Stimulated activated CD4-positive, alpha-beta T cell treated with anti-CD3 and anti-CD28 coated beads, Interleukin-4, amount 100 ng/mL, for 1 hour (primary cell): ENCODE measurements at regions not wholly inside any gene's neighbourhood (a gene's known extent, or its start where the extent isn't known, plus 50 kb on each side); places are given as distances from the start of the nearest gene placed in this dataset.
"Not testable (repeated sequence)": the region's sequence is repeated elsewhere in the genome, so short reads cannot be mapped to it uniquely, and the experiment has no call there.

ENCODE experiments used
- DNase-seq: peaks from one replicate; pipeline ENCODE4 v3.0.0-alpha.2; 2020

DNA sequence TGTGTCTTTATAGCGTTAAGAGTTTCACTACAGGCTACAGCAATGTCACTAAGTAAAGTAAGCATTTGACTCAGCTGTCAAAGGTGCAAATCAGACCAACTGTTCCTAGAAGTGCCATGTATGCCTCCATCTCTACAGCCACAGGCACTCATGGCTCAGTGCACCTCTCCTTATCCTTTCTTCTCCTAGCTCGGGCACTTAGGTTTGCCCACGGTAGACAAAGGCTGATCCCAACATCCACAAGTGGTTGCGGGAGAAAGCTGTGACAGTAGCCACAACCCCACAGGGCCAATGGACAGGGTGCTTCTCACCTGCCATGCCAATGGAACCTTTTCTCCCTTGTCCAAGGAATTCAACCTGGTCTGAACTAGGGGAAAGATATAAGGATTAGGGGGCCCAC is 228.5 kb upstream of the EXOC2 start:
- no peak for DNase-seq

DNA sequence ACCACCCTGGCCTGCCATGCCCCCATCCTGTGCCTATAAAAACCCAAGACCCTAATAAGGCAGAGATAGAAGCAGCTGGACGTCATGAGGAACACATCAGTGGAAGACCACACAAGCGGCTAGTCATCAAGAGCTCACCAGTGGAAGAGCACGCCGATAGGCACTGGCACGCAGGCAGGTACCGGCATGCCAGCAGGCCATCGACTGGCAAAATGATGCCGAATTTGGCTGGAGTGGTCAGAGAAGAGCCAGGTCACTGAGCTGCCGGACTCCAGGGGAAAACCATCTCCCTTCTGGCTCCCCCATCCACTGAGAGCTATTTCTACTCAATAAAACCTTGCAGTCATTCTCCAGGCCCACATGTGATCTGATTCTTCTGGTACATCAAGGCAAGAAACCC is 227.6 kb upstream of the EXOC2 start:
- no peak for DNase-seq

DNA sequence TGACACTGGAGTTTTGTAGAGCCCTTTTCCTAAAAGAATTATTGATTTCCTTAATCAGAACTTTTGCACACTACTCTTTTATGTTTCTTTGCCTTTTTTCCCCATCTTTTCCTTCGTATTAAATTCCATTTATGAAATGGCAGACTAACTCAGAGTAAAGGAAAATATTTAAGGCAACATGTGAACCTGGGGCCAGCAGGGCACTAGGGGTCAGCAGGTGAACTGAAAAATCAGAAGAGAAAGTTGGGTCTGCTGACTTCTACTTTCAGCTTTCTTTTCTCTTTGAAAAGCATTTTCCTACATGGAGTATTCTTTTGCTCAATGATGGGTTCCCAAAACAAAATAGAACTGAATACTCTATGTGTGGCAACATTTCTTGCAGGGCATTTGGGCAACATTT is 226.6 kb upstream of the EXOC2 start:
- no peak for DNase-seq

DNA sequence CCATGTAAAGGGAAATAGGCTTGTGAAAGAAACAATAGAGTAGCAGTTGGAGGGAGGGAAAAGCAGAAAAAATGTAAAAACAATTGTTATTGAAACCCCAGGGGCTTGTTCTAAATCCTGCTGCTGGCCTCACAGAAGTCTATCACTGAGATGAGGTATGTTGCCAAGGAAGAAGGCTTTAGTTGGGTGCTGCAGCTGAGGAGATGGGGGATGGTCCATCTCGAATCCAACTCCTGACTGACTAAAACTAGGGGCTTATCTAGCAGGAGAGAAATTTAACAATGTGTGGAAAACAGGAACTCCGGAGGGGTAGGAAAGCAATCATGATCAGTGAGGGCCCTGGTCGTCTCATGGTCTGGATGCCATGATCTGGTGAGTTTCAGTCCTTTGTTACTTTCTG is 225.0 kb upstream of the EXOC2 start:
- DNase-seq = no peak

DNA sequence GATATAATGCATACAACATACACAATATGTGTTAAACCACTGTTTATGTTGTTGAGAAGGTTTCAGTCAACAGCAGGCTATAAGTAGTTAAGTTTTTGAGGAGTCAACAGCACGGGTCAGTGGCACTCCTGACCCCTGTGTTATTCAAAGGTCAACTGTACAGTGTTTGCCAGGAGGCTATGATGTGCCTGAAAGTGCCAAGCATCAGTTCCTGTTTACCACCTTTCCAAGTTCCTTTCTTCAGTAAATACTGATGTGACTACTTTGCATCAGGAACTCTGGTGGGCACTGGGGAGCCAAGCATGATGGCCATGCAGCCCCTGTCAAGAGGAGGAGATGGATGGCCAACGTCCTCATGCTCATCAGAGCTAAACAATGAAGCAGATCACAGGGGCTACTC is 224.4 kb upstream of the EXOC2 start:
- no peak for DNase-seq

DNA sequence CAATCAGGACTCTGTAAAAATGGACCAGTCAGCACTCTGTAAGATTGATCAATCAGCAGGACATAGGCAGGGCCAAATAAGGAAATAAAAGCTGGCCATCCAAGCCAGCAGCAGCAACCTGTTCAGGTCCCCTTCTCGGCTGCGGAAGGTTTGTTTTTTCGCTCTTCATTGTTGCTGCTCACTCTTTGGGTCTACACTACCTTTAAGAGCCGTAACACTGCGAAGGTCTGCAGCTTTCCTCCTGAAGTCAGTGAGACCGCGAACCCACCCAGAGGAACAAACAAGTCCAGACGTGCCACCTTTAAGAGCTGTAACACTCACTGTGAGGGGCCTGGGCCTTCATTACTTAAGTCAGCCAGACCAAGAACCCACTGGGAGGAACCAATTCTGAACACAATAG is 223.2 kb upstream of the EXOC2 start:
- no peak for DNase-seq

DNA sequence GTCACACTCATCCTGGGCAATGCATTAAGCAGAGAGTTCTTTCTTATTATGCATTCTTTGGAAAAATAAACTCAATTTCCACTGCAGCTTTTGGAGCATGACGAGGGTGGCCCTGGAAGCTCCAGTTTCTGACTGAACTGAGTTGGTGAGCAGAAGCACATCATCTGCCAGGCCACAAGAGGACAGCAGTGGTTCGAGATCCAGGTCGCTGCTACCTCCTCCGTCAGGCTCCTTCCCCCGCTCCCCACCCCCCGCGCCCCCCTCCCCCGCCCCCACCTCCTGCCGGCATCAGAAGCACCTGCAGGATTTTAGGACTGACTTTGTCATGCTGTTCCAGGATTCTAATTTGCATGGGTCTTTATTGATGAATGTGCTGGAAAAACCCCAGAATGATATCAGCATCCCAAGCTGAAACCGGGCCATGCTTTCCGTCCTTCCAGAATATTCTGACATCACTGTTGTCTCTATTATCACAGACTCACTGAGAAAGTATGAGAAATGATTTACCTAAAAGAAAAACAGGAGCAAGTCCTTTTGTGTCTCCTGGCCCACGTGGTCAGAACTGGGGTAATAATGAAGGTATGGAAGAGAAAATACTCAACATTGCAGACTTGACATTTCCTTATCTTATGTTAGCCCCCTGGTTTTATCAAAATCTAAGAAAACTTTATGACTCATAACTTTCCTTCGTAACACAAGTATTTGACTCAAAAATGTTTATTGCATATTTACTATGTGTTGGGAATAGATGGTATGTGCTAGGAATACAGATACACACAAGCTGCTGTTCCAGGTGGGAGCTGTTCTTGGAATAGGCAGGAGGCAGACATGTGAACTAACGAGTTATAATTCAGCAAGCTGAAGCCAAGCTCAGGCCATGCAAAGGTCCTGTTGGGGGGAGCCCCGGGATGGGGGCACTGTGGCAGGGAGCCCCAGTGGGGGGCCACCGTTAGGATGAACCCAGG is 220.2 kb upstream of the EXOC2 start:
- no peak for DNase-seq

DNA sequence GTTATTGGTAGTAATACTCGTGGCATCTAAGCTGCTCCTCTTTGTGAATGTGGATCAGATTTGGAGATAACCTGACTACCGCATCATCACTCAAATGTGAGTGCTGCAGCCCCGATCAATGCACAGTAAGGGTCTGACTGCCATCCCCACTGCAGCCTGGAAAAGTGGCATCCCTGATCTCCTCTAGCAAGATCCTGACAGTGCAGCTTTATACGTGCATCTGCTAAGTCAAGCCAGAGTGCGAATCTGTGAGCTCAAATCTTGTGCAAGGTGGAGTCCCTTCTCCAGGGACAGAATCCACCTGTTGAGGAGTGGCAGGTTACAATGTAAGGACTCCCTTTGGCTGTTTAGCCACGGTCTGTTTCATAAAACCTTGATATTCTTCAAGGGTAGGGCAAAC is 215.0 kb upstream of the EXOC2 start:
- no peak for DNase-seq

DNA sequence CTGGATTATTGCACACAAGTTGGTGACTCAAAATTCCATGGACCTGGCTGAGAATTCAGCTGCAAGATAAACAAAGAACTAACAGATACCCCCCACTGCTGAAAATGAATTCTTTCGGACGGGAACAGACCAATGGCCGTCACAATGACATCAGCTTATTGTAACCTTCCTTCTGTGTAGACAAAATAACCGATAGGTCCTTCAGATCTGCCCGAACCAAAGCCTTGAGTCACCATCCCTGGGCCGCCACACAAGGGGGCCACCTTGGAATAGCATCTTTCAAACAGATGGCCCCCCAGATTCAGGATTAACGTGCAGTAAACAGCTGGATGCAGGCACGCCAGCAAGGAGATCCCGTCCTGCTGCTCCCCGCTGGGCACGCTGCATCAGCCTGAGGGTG is 214.0 kb upstream of the EXOC2 start:
- no peak for DNase-seq

DNA sequence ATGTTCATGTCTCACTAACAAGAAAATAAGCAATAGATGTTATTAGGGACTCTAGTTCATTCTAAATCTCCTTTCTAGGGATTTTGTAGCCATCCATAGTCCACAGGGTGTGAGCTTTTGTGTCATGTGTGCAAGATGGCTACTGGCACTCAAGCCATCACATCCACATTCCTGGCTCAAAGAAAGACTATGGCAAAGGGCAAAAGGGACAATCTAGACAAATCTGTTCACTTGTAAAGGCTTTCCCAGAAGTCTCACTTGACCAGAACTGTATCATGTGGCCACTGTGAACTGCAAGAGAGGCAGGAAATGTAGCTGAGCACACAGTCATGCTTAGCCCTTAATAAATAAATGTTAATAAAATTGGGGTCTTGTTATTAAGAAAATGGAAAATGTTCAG is 212.6 kb upstream of the EXOC2 start:
- DNase-seq = no peak

DNA sequence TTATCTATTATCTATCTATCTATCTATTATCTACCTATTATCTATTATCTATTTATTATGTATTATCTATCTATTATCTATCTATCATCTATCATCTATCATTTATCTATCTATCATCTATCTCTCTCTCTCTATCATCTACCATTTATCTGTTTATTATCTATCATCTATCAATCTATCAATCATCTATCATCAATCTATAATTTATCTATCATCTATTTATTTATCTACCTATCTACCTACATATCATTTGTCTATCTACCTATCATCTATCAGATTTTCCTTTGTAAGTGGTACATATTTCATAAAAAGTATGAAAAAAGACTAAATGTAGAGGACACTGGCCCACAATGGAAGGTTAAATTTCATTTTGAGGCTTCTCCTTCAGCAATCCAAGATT is 212.1 kb upstream of the EXOC2 start:
- DNase-seq = no peak

DNA sequence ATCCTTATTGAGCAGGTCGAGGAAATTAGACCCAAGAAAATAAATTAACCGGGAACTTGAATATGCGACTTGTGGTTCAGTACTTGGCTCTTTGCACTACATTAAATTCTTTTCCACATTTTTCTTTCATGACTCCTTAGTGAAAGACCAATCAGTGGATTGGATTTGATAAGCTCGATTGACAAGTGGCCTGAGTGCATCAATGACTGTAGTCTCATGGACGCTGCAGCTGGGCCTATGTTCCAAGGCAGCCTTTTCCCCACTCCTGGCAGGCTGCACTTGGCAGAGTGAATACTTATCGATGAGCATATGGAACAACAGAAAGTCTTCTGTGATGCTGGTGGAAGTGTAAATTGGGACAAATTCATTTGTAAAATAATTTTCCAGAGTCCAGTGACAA is 210.8 kb upstream of the EXOC2 start:
- DNase-seq = no peak

DNA sequence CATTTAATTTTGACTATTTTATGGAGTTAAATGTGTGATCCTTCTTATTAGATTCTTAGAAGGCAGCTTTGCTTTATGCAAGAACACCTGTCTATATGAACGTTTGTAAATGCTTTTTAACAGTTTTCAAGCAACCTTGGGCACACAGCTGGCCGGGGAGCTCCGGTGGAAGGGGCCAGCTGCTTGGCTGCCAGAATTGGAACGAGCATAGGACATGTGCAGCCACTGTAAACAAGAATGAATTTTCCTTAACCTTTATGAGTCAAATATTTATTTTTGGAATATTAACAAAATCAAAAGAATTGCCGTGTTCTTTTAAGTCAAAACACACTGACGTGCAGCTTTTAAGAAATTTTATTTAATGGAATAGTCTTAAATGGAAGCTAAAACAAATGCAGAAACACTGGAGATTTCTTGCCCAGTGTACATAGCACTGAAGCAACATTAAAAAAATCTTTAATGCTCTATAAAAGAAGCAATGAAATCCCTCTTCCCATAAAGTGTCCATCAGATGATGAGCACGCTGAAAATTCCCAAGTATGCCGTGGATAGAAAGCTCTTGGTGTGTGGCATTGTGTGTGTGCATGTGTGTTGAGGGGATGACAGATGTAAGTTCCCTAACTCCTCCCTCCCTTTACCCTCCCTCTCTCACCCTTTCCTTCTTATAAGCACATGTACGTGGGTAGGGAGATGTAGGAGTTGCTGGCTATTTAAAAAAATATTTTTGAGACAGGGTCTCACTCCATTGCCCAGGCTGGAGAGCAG is 208.9 kb upstream of the EXOC2 start:
- no peak for DNase-seq

DNA sequence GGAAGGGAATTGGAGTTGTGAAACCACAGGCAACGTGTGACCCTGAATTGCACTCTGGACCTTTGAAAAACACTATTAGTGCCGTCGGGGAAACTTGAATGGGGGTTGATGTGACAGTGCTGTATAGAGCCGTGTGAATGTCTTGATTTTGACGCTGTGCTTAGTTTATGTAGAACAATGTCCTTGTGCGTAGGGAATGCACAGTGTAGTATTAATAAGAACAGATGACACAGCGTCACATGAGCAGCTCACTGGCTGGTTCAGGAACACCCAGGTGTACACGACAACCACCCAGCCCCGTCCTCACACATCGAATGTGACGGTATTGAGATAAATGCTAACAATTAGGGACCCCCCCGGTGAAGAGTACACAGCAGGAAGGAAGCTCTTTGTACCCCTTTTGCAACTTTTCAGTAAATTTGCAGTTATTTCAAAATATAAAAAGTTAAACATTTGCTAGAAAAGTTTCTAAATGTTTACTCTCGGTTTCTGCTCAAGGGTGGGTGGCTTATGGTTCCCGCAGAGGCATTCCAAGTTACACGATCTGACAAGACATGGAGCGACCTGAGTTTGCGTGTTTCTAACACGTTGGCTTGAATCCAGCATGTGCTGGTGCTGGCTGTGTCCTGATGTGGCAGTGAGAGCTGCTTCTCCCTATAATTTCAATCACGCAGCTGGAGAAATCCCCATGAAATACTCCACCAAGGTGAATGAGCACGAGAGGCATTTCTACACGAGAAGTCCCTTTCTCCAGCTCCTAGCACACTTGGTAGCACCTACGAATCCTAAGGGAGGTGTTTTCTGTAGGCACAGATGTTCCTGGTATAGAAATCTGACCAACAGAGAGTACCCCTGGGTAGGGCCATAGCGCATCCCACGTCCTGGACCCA is 208.0 kb upstream of the EXOC2 start:
- no peak for DNase-seq

DNA sequence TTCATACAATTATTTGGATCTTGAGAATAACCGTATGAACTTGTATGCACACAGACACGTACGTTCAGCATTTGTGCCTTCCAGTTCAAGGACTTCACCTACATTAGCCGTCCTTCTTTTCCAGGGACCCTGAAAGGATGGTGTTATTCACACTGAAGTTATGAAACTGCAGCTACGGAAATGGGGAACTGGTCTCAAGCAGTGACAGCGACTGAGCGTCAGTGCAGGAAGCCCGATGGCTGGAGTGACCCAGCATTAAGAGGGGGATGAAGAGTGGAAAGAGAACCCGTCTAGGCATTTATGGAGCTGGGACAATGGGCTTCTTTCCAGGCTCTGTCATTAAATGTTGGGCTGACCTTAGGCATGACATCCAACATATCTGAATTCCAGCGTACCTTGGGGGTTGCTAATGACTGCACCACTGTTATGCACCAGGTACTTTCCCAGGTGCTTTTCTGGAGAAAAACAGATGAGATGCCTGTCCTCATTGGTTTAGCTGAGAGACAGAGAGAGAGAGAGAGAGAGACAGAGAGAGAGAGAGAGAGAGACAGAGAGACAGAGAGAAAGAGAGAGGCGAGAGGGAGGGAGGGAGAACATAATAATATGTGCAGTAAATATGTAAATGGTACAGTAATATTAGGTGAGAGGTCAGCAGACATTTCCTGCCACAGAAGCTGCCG is 204.7 kb upstream of the EXOC2 start:
- no peak for DNase-seq

DNA sequence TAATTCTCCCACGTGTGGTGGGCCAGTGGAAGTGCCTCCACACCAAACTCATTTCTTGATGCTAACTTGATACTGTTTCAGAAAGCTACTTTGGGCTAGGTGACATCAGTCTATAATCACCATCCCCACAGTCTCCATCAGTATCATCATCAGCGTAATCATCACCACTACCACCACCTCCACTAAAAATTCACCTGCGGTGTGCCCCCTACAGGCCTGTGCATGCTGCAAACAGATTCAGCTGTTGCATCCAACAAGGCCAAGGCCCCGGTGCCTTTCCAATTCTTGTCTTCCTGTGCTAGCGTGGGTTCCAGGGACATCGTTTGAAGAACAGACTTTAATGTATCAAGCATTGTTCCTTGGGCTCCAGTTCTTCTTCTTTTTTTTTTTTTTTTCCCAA is 201.3 kb upstream of the EXOC2 start:
- DNase-seq = no peak

DNA sequence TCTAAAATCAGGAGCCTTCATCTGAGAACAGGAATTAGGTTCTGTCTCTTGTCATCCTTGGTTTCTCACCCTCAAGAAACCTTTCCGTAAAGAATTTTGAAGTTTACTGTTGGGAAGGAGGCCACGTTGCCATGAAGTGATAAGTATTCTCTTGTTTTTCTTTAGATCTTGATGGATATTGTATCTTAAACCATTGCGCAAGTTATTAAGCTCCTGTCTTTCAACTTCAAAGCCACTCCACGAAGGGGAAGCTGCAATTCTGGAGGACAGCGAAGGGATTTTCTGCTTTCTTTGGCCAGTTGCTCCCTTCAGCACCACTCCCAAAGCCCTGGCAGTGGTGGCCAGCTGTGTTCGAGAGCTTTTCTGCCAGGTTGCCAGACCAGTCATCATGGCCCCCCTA is 198.1 kb upstream of the EXOC2 start:
- DNase-seq = no peak

DNA sequence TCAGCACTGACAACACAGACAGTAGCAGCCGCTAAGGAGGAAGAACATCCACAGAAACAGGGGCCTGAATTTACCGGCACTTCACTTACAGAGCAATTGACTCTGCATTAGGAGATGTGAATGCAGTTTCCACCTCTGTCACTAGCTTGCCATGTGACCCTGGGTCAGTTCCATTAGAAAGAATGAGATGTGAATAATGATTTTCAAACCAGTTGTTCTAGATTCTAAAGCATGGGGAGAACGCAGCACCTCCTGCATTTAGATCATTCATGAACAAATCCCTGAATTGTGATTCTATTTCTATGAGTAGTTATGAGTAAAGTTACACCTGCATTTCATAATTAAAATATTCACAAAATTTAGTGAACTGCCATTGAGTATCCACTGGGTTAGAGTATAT is 197.3 kb upstream of the EXOC2 start:
- no peak for DNase-seq

DNA sequence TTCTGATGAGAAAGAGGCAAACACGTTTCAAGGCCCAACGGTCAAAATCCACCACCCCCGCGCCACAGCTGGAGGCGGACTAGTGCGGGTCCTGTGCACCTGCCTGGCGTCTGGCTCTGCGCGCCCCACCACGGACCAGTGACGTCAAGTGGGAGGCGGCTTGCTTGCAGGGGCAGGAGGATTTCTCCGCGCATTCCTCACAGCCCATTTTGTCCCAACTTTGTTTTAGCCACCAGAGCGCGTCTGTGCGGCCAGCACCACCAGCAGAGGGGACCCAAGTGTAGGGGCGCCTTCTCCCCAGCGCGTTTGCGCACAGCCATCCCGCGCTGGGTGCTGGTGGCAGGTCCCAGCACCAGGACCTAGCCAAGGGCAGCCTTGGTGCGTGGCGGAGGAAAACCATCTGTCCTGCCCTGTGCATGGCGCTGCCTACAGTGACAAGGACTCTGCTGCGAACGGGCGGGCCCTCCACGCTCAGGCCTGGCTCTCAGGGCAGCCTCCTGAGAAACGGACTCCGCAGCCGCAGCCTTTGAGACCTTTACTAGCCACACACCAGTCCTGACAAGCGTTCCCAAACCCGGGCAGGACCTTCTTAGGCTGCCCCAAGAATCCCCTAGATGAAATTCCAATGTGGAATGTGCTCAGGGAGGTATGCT is 194.8 kb upstream of the EXOC2 start:
- DNase-seq = no peak

DNA sequence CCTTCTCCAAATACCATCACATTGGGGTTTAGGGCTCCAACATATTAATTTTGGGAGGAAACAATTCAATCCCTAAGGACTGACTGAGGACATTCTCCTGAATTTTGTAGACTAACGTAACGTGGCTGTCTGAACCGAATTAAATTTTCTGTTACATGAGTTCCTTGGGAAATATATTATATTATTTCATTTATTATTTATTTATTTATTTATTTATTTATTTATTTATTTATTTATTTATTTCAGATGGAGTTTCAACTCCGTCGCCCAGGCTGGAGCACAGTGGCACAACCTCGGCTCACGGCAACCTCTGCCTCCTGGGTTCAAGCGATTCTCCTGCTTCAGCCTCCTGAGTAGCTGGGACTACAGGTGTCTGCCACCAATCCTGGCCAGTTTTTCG is 193.2 kb upstream of the EXOC2 start:
- DNase-seq = not testable (repeated sequence)

DNA sequence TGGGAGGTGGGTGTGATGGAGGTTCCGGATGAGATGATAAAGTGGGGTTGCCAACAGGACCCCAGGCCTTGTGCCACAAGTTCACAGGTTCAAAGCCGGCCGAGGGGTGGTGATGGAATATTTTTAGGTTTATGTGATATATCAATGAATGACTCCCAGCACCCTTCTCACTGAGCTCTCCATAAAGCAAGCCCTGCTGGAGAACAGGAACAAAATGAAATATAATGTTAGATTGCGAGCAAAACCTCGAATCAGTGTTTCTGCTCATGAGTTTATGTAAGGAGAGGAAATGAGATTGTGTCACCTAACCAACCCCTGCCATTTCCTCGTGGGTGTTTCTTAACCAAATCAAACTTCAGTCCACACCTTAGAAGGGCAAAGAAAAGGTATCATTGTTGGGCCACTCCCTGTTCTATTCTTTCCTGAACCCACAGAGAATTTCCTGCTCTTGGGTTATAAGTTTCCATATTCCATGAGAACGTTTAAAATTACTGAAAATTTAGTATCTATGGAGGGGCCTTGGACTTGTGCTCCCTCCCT is 192.2 kb upstream of the EXOC2 start:
- no peak for DNase-seq

DNA sequence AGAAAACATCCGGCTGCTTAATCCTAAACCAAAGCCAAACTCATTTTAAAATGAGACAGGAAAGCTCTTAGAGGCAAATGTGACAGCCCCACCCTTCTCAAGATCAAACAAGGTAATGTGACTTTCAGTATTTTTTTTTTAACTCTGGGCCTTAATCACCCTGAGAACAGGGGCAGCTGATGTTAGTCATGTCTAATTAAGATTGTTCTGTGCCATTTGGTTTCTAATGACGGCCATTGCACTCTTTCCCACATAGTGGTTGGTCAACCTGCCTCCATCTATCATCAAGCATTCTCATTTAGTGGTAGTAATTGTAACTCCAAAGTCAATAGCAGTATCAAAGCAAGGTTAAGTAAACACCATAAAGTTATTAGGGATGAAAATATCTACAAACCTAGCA is 191.6 kb upstream of the EXOC2 start:
- no peak for DNase-seq
